ENCODE measurements at regions not wholly inside any gene's neighbourhood (a gene's known extent, or its start where the extent isn't known, plus 50 kb on each side); places are given as distances from the start of the nearest gene placed in this dataset.
"Not testable (repeated sequence)": the region's sequence is repeated elsewhere in the genome, so short reads cannot be mapped to it uniquely, and the experiment has no call there.

GRCh38 chr5:97234380-97234779, 51.3 kb upstream of the RIOK2 start:
- not testable (repeated sequence) for DNase-seq

- no peak for DNase-seq
These were observed 59.3 kb upstream of the RIOK2 start for GRCh38 chr5:97242341-97242740.

GRCh38 chr5:97243353-97243752, 60.3 kb upstream of the RIOK2 start:
- DNase-seq = no peak

- DNase-seq = no peak
These were observed 62.3 kb upstream of the RIOK2 start for GRCh38 chr5:97245386-97245785.

GRCh38 chr5:97250113-97250512, 67.1 kb upstream of the RIOK2 start:
- DNase-seq = no peak

DNA sequence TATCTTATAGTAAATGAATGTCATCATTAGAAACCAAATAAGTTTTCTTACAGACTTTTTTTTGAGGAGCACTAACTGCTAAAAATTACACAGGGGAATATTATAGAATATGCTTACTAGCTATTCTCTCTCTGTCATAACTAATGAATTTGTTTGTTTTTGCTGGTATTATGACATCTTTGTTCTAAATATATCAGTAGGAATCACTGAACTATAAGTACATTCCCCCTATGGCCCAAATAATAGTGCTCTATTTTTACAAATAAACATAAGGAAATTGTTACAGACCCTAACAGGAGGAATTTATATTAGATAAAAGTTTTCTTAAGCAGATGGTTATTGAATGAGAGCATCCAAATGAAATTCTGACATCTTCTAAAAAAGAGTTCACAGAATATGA, 83.0 kb upstream of the RIOK2 start:
- DNase-seq = no peak

- DNase-seq = peak in 1 of 2 donors; percentile 50
These were observed 83.5 kb upstream of the RIOK2 start for GRCh38 chr5:97266576-97266975.

DNA sequence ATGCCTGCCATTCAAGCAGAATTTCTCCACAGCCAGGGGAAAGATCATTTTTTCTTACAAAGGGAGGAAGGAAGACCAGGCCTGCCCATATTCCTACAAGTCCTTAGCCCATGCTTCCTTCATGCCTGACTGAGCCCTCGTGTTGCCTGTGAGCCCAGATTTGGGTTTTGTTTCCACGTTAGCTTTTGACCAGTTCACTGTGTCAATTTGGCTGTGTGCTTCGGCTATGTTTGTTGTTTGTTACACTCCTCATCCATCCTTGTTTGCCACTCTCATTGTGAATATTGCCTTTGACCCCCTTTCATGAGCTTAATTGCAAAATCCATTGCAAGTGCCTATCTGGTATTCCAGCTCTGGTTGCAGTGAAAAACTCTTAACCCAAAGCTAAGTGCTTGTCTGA, 84.7 kb upstream of the RIOK2 start:
- no peak for DNase-seq

- no peak for DNase-seq
These were observed 93.5 kb upstream of the RIOK2 start for GRCh38 chr5:97276474-97277120.

GRCh38 chr5:97281257-97281656, 98.2 kb upstream of the RIOK2 start:
- no peak for DNase-seq

- DNase-seq = peak in 1 of 2 donors; percentile 2
These were observed 114.1 kb upstream of the RIOK2 start for GRCh38 chr5:97297063-97297703.

DNA sequence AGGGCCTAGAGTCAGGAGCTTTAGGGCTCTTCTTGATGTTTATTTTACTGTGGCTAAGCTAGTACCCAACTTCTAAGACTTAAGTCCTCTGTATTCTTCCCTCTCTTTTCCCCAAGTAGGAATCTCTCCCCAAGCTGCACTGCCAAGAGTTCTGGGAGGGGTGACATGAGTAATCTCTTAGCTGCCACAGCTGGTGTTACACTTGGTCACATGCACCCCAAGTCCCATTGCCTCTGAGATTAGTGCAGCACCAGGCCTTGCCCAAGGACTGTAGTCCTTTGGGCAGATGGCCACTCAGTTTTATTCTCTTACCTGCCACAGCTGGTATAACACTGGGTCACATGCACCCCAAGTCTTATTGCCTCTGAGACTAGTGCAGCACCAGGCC, 114.7 kb upstream of the RIOK2 start:
- DNase-seq = no peak

GRCh38 chr5:97301181-97301580, 118.1 kb upstream of the RIOK2 start:
- not testable (repeated sequence) for DNase-seq

- no peak for DNase-seq
These were observed 155.7 kb upstream of the RIOK2 start for GRCh38 chr5:97338729-97339128.

GRCh38 chr5:97355775-97356174, 172.7 kb upstream of the RIOK2 start:
- no peak for DNase-seq

GRCh38 chr5:97363577-97363976, 180.5 kb upstream of the RIOK2 start:
- DNase-seq = no peak

GRCh38 chr5:97364731-97365130, 181.7 kb upstream of the RIOK2 start:
- no peak for DNase-seq

DNA sequence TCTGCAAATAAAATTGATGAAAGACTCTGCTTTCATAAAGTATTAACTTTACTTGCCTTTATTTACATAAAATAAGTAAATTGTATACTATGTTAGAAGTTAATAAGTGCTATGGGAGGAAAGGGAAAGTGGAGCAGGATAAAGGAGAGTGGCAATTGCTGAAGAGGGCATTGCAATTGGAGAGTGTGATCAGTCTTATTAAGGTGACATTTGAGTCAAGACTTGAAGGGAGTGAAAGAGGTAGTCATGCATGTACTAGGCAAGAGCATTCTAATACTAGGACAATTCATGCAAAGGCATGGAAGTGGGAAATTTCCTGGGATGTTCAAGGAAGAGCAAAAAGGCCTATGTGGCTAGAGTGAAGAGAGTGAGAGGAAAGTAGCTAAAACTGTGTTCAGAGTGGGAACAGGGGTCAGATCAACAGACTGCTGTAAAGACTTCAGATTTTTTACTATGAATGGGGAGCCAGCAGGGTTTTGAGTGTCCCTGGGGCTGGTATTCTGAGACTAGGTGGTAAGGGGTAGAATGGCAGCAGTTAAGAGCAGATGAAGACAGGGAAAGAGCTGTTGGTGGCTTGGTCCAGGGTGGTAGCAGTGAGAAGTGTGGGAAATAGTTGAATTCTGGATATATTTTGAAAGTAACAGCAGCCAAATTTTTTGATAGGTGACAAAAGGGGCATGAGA, 182.3 kb upstream of the RIOK2 start:
- no peak for DNase-seq

DNA sequence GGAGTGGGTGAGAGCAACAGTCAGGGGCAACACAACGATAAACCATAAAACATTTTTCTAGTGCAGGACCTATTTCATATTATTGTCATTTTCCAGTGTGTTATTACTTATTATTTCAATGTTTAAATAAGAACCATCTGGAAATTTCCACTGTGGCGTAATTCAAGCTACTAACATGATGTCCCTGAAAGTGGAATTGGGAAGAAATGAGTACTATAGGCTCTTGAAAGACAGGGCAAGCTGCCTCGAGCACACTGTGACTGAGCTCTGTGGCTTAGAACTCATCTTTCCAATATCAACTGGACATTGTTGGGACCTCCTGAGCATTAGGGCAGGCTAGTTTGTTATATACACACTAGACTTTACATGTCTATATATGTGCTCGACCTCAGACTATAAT, 182.9 kb upstream of the RIOK2 start:
- no peak for DNase-seq

DNA sequence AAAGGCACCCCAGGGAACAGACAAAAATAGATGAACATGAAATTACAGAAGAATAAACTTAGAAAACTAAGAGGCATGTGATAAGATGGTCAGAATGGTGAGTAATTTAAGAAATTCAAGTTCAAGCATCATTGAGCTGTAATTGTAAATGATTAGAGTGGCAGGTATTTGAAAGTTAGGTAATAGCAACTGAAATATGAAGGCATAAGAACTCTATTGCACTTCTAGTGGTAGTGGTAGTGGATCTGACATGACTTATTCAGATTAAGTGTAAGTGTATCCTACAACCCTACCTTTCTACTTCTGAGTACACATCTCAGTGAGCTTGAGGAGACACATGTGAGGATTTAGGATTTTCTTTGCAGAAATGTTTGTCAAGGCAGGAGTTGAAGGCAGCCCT, 192.9 kb upstream of the RIOK2 start:
- DNase-seq = no peak

DNA sequence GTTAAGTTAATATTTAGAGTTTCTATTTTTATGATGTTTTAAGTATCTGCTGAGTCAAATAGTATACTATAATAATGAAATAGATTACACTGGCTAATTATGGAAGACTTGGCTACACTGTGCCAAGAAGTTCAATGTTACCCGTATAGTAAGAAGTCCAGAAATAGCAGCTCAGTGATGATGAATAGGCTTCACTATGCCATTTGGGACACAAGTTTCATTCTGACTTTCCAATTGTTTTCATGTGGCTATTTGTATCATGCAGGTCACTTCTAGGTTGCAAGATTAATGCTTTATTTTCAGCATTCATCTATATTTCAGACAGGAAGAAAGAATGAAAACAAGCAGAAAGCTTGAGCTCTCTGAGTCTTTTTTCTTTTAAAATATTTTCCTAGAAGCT, 194.5 kb upstream of the RIOK2 start:
- no peak for DNase-seq

- DNase-seq = no peak
These were observed 200.9 kb upstream of the RIOK2 start for GRCh38 chr5:97383996-97384395.

GRCh38 chr5:97388794-97389193, 205.7 kb upstream of the RIOK2 start:
- DNase-seq = no peak

DNA sequence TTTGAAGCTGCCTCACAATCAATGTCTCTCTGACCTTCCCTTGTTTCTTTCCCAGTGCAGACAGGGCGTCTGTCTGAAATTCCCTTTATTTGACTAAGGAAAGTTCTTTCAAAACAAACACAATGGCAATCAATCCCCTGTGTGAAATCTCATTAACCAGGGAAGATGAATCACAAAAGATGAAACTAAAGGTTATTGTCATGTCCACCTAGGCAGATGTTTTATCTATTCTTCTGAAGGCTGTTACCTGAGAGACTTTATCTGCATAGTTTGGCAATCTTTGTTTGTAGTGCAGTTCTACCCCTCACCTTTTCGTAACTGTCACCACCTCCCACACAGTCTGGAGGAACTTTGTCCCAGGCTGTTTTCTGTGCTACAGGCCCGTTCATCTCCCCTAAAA, 217.5 kb upstream of the RIOK2 start:
- DNase-seq = no peak

Measured in hippocampal formation (tissue), 2 donors.